GM19467 (cell line): ENCODE measurements at regions not wholly inside any gene's neighbourhood (a gene's known extent, or its start where the extent isn't known, plus 50 kb on each side); places are given as distances from the start of the nearest gene placed in this dataset.

Experiments
- ATAC-seq: cut with Tn5 transposase; IDR thresholded peaks from one replicate; pipeline ENCODE4 v1.9.1; 2021; ENCODE audit warnings: mild to moderate bottlenecking, moderate library complexity; ENCODE audit not compliant: unreplicated experiment

DNA sequence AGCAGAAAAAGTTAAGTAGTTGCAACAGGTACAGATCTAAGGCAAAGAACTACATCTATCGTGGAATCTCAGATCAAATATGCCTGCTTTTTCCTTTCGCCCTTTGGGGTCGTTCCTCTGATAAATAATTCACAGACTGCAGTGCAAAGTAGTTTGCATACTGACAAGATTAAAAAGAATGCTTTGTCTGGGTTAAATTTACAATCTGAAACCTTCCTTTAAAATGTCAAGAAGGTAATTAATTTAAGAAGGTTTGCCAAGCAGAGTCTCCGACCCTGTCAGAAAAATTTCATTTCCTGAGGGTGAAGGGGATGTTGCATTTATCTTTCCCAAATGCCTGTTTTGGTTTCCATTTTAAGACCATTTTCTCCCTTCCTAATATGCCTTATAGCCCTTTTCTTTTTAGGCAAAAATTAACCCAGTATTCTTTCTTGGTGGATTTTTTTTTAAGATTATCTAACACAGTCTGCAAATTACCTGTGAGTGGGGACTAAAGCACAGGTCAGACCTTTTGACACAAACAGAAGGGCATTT, 406.9 kb downstream of the LRIG3 start:
- ATAC-seq, result no peak

DNA sequence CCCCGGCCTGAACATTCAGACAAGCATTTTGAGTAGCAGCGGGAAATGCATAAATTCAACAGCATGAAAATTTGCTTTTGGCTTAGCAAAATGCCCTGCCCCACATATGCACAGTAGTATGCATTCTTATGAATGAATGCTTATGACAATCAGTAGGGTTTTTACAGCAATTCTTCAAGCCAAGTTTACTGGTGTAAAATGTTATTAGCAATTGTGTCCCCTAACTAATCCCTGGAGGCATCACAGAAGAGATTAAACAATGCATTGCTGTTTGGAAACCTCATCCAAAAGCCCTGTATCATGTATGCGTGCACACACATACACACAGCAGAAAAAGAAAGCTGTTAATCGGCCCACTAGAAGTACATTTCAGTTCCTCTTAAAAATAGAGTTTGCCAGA, 406.5 kb downstream of the LRIG3 start:
- ATAC-seq, result no peak

DNA sequence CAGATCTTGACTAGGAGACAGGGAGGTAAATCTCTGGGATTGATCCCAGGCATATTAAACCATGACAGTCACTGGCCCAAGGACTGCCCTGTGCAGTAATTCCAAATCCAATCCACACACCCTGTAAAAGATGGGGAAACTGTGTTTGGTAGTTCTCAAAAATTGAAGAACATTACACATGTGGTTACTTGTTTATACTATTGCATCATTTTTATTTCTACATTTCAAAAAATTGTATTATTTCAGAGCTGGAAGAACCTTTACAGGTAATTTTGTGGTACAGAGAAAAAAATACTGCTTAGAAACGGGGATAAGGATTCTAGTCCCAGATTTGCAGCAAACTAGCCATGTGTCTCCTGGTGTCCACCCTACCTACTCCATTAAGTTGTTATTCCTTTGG, 400.5 kb downstream of the LRIG3 start:
- ATAC-seq, result no peak

DNA sequence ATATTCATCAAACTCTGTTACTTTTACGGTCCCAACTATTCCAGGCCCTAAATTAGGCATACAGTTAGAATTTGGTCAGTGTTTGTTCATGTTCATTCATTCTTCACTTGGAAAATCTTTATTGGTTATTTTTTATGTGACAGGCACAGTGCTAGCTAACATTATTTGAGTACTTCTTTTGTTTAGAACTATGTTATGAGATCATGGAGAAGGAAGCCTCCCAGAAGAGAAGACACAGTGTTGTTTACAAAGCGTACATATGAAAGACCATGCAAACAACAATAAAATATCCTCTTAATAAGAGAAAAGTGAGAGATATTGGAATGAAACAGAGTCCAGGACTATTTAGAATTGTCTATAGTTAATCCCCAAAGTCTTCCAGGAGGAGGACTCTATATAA, 399.2 kb downstream of the LRIG3 start:
- ATAC-seq, result no peak

DNA sequence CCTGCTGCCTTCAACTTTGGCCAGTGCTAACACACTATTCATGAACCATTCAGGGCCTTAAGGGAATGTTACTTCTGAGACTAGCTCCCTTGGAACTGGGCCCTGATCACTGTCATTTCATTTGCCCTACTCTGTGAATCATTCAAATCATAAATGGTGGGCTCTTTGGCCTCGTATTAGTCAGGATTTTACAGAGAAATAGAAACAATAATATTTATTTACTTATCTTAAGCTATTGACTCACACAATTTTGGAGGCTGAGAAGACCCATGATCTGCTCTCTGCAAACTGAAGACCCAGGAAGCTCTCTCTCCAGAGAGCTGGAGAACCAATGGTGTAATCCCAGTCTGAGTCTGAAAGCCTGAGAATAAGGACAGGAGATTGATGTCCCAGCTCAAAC, 398.5 kb downstream of the LRIG3 start:
- ATAC-seq, result no peak

DNA sequence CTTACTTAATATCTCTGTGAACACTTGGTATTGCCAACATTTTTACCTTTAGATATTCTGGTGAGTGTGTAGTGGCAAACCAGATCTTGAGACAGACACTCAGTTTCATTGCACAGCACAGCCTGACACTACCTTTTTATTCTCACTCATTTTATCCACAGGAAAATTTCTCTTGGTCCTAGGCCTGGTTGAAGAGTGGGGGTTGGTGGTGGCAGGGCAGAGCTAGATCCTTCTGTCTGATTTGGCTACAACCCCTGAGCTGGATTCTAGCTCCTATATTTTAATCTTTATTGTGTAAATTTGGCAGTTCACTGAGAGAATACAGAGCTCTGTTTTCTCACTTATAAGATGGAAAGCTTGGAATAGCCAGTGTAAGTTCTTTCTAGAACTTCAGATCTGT, 396.9 kb downstream of the LRIG3 start:
- no peak for ATAC-seq

DNA sequence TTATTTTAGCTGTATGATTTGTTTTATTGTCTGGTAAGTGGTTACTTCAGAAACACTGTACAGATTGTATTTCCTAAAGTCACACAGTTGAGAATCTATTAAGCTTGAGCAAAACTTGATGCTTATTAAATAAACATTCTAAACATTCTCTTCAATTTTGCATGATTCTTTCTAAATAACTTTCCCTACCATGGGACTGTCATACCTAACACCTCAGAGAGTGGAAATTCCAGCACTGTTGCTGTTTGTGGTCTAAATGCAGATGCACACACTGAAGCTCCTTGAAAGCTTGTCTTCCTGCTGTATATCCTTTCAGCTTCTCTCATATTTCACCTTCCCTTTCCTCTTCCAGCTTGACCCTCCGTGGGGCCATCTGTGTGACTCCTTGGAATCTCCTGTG, 392.0 kb downstream of the LRIG3 start:
- no peak for ATAC-seq

DNA sequence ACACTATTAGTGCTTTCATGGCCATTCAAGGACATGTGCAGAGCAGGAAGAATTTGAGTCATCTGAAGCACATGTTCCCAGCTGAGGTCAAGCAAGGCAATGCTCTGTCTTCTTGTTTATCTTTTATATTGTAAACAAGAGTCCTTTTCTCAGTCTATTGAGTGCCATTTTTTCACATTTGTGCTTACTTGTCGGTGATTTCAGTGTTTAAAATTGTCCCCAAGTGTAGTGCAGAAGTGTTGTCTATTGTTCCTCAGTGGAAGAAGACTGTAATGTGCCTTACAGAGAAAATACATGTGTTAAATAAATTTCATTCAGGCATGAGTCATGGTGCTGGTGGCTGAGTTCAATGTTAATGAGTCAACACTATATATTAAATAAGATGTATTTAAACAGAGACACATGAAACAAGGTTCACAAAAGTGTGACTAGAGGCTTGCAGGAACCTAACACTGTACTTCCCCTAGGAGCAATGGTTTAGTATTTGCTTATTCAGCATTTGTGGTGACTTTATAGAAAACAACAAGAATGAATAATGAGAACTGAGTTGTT, 391.1 kb downstream of the LRIG3 start:
- no peak for ATAC-seq

DNA sequence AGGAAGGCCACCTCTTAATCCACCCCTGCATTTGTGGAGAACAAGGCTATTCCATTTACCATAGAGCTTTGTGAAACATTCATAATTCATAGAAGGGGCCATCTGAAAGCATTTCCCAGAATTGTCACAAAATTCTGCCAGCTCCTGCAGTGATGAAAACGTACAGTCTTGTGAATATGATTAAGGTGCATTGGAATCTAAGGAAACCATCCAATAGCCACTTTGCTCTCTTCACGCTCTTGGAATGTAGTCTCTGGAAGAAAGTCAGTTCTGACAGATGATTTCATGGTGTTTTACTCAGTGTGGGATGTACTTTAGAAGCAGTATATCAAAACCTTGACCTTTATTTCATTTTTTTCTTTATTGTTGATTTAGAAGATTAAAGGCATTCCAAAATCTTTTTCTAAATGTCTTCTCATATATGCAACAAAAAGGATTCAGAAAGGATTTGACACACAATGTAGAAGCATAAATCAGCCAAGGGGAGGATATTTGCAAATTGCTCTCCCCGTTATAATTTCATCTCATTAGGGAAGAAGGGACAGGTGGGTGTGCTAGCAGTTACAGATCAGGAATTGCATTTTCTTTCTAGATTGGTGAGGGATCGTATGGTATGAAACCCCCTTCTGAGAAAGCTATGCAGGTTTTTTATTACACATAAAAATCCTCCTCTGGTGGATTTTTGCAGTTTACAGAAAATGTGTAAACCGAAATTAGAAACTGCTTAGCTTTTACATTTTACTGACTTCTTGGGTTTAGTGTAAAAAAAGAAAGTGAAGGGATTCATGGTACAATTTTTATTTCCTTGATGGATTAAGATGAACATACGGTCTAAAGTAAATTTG, 390.2 kb downstream of the LRIG3 start:
- no peak for ATAC-seq

DNA sequence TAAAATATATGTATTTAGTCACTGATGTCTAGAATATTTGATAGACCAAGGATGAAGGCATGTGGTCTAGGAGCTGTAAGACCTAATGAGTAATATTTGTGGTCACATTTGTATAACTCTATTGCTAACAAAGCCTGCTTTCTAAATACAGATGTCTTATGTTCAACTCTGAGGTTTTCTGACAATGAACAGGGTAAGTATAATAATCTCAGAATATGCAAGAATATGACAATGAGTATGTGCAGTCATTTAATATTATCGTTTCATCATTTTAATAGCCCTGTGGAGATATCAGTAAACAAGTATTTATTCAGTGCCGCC, 389.6 kb downstream of the LRIG3 start:
- no peak for ATAC-seq

DNA sequence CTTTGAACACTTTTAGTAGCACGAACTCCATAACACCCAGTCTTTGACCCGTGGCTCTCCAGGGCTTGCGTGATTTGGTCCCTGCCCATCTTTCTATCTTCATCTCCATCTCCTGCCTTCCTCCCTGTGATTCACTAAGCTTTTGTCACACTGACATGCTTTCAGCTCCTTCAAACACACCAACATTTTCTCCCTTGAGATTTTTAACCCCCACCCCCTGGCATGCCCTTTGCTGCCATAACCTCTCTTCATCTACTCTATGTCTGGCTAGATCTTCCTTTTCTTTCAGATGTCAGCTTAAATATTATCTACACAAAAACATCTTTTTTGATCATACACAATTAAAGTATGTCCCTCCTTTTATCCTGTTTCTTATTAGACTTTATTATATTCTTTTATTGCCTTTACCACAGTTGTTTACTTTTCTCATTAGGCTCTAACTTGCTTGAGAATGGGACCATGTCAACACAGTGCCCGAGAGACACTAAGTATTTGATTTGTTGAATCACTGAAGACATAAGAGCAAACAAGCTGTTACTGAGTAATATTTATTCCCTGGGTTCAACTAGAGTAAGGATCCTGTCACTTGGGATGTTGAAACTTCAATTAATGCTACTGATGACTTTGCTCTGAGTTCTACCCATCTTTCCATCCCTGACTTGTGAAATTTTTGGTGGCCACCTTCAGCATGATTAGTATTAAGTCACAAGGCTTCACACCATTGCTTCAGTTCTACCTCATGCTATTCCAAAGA, 387.3 kb downstream of the LRIG3 start:
- ATAC-seq, result no peak

DNA sequence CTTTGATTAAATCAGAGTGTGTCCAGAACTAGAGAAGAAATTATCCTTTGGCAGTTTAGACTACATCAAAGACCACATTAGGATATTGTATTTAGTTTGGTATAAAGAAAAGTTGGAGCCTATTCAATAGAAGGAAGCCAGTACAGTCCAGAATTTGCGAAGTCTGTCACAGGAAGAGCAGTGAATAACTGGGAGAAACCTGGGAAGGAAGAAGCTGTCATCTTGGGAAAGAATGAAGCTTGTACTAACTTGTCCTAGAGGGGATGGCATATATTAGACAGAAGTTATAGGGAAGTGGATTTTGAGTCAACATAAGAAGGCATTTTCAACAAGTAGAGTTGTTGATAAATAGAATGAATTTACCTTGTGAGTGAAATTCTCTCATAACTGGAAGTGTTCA, 386.7 kb downstream of the LRIG3 start:
- ATAC-seq, result no peak

DNA sequence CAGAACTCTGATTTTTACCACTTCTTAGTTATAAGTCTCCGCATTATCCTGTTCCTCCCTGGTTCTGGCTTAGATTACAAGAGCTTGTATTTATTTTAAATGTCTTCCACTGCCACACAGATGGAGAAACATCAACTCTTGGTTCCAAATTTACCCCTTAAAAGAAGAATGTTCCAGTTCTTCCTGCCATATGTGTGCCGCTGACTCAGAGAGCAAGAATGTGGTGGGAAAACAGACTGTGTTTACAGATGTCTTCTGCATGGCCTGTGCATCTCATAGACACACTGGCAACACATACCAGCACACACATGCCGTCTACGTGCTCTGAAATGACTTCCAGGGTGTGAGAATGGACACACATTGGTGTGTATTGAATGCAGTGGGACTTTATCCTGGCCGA, 383.0 kb downstream of the LRIG3 start:
- ATAC-seq, result no peak

DNA sequence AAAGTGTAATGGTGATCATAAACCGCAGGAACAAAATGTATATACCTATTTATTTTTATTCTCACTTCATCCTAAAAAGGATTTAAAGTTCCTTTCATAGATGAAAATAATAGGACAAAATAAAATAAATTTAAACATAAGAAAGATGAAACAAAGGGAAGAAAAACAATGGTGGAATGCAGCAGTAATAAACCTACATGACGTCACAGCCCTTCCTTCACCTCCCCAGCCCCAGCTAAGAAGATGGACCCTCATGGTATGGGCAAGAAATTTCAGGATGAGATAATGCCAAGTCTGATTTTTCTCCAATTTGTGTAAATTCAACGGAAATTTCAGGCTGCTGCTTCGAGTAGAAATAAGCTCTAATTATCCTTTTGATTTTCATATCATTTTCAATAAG, 381.0 kb downstream of the LRIG3 start:
- no peak for ATAC-seq

DNA sequence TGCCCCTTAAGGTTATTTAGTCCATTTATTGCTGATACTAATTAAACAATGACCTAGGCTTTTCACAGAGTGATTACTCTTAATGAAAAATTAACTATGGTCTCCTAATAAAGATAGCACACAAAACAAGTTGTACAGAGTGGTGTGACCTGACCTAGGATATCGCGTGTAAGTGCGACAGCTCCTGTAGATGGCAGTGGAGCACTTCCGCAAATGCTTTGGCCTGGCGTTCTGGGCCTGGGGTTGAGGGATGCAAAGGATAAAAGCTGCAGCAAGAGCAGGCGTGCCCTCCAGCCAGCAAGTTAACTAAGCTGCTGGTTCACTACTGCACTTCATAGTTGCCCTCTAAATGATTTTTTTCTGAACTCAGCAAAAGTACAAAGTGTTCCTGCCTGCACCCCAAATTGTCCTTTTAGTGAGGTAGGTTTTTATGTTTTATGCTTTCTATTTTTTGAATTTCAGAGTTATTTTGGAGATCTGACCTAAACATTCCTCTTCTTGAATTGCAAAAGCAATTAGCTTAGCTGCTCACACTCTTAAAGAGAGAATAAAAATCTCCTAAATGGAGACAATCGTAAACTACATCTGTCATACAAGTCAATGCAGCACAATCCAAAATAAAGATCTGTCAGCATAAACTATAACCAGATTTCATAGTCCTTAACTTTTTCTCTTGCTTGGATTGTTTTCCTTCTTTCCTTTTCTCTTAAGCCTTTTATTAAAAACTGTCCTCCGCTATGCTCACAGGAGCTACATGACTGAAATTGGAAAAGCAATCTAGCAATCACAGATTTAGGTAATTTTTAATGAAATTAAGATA, 379.6 kb downstream of the LRIG3 start:
- ATAC-seq, result no peak

DNA sequence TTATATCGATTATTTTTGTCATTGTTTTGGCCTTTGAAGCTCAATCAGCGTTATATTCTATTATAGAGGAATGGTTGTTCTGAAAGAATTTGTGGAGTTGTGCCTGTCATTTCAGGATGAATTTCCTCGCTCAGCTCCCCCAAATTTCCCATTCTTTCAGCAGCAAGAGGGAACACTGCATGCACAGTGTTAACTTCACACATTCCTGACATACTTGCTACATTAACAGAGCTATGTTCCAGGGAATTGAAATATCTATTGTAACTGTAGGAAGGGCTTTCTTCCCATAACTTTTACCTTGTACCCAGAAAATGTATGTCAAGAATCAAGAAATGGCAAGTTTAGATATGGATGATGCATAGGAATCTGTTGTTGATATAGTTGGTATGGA, 379.0 kb downstream of the LRIG3 start:
- ATAC-seq, result no peak

DNA sequence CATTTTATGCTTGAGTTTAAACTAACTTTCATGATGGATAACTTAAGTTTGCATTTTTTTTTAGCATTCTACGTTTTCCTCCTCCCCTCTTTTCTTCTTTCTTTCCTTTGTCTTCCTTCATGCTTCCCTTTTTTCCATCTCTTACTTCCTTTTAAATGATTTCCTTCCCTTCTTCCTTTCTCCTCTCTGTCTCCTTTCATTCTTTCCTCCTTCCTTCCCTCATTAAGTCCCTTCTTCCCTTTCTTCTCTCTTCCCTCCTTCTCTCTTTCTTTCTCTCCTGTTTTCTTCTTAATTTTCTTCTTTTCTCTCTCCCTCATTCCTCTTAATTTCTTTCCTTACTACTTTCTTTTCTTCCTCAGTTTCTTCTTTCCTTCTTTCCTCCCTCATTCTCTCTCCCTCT, 376.0 kb downstream of the LRIG3 start:
- no peak for ATAC-seq

DNA sequence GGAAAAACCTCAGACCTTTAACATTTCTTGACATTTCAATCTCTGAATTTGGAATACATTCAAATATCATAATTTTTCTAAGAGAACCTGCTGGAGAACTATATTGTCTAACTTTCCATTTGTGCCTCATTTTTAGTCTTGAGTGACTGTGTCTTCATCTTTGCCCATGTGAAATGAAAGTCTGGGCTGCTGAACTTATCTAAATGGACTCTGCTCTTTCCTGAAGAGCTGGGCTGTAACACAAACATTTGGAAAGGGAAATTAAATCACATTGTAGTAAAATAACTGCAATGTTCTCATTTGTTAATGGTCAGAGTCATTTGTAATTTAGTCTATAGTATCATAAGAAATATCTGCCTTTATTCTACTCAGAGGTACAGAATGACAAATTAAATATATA, 373.1 kb downstream of the LRIG3 start:
- ATAC-seq, result no peak

DNA sequence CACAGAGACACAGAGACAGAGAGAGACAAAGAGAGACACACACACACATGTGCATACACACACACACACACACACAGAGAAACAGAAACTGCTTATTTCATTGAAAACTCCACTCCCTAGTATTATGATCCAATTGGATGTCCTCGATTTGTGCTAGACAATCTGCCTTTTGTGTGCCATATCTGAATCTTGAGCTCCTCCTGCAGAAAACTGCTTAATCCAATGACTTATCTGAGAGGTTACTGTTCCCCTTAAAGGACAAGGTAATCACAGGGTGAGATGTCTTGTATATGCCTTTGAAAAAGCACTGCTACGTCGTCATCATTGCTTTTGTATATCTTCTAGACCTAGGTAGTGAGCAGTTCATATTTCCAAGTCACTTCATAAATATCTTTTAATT, 371.5 kb downstream of the LRIG3 start:
- no peak for ATAC-seq

DNA sequence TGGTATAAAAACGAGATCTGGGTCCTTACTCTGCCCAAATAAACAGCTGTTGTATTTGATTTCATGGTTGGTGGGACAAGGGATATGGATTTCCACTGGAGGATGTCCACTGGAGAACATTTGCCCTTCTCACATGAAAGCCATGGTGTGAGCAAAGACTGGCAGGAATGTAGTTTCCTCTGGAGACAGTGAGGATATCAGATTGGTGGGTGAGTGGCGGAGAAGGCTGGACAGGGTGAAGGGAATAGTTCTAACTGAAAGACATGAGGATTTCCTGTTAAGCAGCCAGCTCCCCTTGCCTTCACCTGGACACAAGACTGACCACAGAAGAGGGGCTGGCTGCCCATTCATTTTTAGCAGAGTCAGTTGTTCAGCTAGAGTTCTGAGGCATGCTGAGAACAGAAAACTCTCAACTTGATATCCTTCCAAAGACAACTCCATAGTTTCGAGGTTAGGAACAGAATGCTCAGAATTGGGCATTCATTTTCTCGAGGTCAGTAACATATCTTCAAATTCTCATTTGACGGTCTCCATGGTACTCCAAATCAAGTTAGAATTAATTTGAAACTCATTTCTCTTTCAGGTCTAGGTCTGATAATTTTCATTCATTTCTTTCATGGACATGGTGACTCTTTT, 365.7 kb downstream of the LRIG3 start:
- ATAC-seq, result no peak

DNA sequence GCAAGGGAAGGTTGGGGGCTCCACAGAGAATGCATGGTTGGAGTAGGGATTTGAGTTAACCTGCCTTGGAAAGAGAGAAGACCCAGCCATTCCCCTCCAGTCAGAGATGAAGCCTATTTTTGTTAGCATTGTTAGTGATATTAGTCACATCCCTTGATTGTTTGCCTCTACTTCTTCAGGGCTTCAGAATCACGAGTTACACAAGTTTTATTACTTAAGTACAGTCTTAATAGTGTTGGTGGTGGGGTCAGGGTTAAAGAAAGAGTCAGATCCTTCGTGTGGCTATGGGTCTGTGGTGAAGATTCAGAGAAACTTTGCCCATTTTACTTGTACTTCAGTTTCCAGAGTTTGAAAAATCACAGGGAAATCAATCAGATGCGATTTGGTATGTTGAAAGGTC, 363.1 kb downstream of the LRIG3 start:
- no peak for ATAC-seq
